ENCODE measurements at regions not wholly inside any gene's neighbourhood (a gene's known extent, or its start where the extent isn't known, plus 50 kb on each side); places are given as distances from the start of the nearest gene placed in this dataset.

GRCh38 chr4:114225436-114225835, 246.0 kb upstream of the ARSJ start:
- TF ChIP-seq CTCF (IDR thresholded peaks at IDR 0.05) (no peak), EZH2 (IDR thresholded peaks at IDR 0.05) (no peak), EZH2phosphoT487 (IDR thresholded peaks at IDR 0.05) (no peak)
